ENCODE measurements at regions not wholly inside any gene's neighbourhood (a gene's known extent, or its start where the extent isn't known, plus 50 kb on each side); places are given as distances from the start of the nearest gene placed in this dataset.
"Not testable (repeated sequence)": the region's sequence is repeated elsewhere in the genome, so short reads cannot be mapped to it uniquely, and the experiment has no call there.

- H3K27me3 ChIP-seq (ENCODE audit: insufficient read depth, low read length, poor library complexity), result no peaks in the 10 kb centered on the region
- no peaks in the 10 kb centered on the region for H3K9me3 ChIP-seq (ENCODE audit: insufficient read depth, low read length, severe bottlenecking)
- no peaks in the 10 kb centered on the region for H4K20me1 ChIP-seq (ENCODE audit: insufficient read depth, low read length)
- no peaks in the 10 kb centered on the region for H3K79me2 ChIP-seq (ENCODE audit: insufficient read depth, low read length)
- no peaks in the 10 kb centered on the region for H3K36me3 ChIP-seq (ENCODE audit: insufficient read depth, low read length)
- no peak overlapping the region for H3K4me2 ChIP-seq (ENCODE audit: insufficient read depth, low read length)
- no peak overlapping the region for H3K27ac ChIP-seq (ENCODE audit: low read length)
- no peak overlapping the region for H2AFZ ChIP-seq (ENCODE audit: low read depth, low read length)
- no peak overlapping the region for H3K4me3 ChIP-seq (ENCODE audit: low read depth in 1 of 2, low read length in 2 of 2)
- H3K9ac ChIP-seq (ENCODE audit: low read depth, low read length), result no peak overlapping the region
- ATAC-seq (ENCODE audit: insufficient read depth, low read depth) (no peak), DNase-seq (no peak)
- TF ChIP-seq EZH2 (IDR thresholded peaks at IDR 0.05; ENCODE audit: borderline replicate concordance, low read depth, low read length, severe bottlenecking) (no peak), CTCF (IDR thresholded peaks at IDR 0.05; ENCODE audit: borderline replicate concordance, extremely low read depth, low read length, poor library complexity, severe bottlenecking) (no peak)
- H3K4me1 ChIP-seq (ENCODE audit: insufficient read depth, low read length), result no peaks in the 10 kb centered on the region
Measured at GRCh38 chr11:89633135-89633705, 76.9 kb upstream of the TRIM77 start.

GRCh38 chr11:89640777-89641176 lies 69.3 kb upstream of the TRIM77 start:
- not testable (repeated sequence) for H2AFZ ChIP-seq (ENCODE audit: low read depth, low read length); H4K20me1 ChIP-seq (ENCODE audit: insufficient read depth, low read length); H3K79me2 ChIP-seq (ENCODE audit: insufficient read depth, low read length); H3K4me2 ChIP-seq (ENCODE audit: insufficient read depth, low read length); H3K27me3 ChIP-seq (ENCODE audit: insufficient read depth, low read length, poor library complexity); H3K4me3 ChIP-seq (ENCODE audit: low read depth in 1 of 2, low read length in 2 of 2); H3K27ac ChIP-seq (ENCODE audit: low read length); ATAC-seq (ENCODE audit: insufficient read depth, low read depth); H3K9me3 ChIP-seq (ENCODE audit: insufficient read depth, low read length, severe bottlenecking); DNase-seq; H3K36me3 ChIP-seq (ENCODE audit: insufficient read depth, low read length); H3K4me1 ChIP-seq (ENCODE audit: insufficient read depth, low read length); H3K9ac ChIP-seq (ENCODE audit: low read depth, low read length)

- H2AFZ ChIP-seq (ENCODE audit: low read depth, low read length); H4K20me1 ChIP-seq (ENCODE audit: insufficient read depth, low read length); H3K4me3 ChIP-seq (ENCODE audit: low read depth in 1 of 2, low read length in 2 of 2); H3K79me2 ChIP-seq (ENCODE audit: insufficient read depth, low read length); H3K4me1 ChIP-seq (ENCODE audit: insufficient read depth, low read length); H3K36me3 ChIP-seq (ENCODE audit: insufficient read depth, low read length); DNase-seq; H3K9ac ChIP-seq (ENCODE audit: low read depth, low read length); H3K27me3 ChIP-seq (ENCODE audit: insufficient read depth, low read length, poor library complexity); H3K27ac ChIP-seq (ENCODE audit: low read length); ATAC-seq (ENCODE audit: insufficient read depth, low read depth); H3K9me3 ChIP-seq (ENCODE audit: insufficient read depth, low read length, severe bottlenecking); H3K4me2 ChIP-seq (ENCODE audit: insufficient read depth, low read length): not testable (repeated sequence)
Measured at GRCh38 chr11:89648232-89648631, 61.9 kb upstream of the TRIM77 start.

GRCh38 chr11:89648996-89649395 lies 61.1 kb upstream of the TRIM77 start:
- H3K27me3 ChIP-seq (ENCODE audit: insufficient read depth, low read length, poor library complexity); H3K4me3 ChIP-seq (ENCODE audit: low read depth in 1 of 2, low read length in 2 of 2); H3K9me3 ChIP-seq (ENCODE audit: insufficient read depth, low read length, severe bottlenecking); H3K27ac ChIP-seq (ENCODE audit: low read length); H2AFZ ChIP-seq (ENCODE audit: low read depth, low read length); DNase-seq; ATAC-seq (ENCODE audit: insufficient read depth, low read depth); H4K20me1 ChIP-seq (ENCODE audit: insufficient read depth, low read length); H3K4me2 ChIP-seq (ENCODE audit: insufficient read depth, low read length); H3K9ac ChIP-seq (ENCODE audit: low read depth, low read length); H3K36me3 ChIP-seq (ENCODE audit: insufficient read depth, low read length); H3K4me1 ChIP-seq (ENCODE audit: insufficient read depth, low read length); H3K79me2 ChIP-seq (ENCODE audit: insufficient read depth, low read length): not testable (repeated sequence)

GRCh38 chr11:89654669-89655068 lies 55.4 kb upstream of the TRIM77 start:
- not testable (repeated sequence) for H3K4me2 ChIP-seq (ENCODE audit: insufficient read depth, low read length)

GRCh38 chr11:89658767-89659166 lies 51.3 kb upstream of the TRIM77 start:
- not testable (repeated sequence) for H3K4me3 ChIP-seq (ENCODE audit: low read depth in 1 of 2, low read length in 2 of 2)

More at GRCh38 chr11:89654669-89655068, 55.4 kb upstream of the TRIM77 start:
- H3K36me3 ChIP-seq (ENCODE audit: insufficient read depth, low read length); H2AFZ ChIP-seq (ENCODE audit: low read depth, low read length); H4K20me1 ChIP-seq (ENCODE audit: insufficient read depth, low read length); H3K27ac ChIP-seq (ENCODE audit: low read length); H3K27me3 ChIP-seq (ENCODE audit: insufficient read depth, low read length, poor library complexity); H3K79me2 ChIP-seq (ENCODE audit: insufficient read depth, low read length); DNase-seq; H3K4me1 ChIP-seq (ENCODE audit: insufficient read depth, low read length); H3K9me3 ChIP-seq (ENCODE audit: insufficient read depth, low read length, severe bottlenecking); ATAC-seq (ENCODE audit: insufficient read depth, low read depth); H3K9ac ChIP-seq (ENCODE audit: low read depth, low read length); H3K4me3 ChIP-seq (ENCODE audit: low read depth in 1 of 2, low read length in 2 of 2): not testable (repeated sequence)

GRCh38 chr11:89659414-89659813 lies 50.7 kb upstream of the TRIM77 start:
- not testable (repeated sequence) for H3K4me2 ChIP-seq (ENCODE audit: insufficient read depth, low read length); H3K27ac ChIP-seq (ENCODE audit: low read length); H3K79me2 ChIP-seq (ENCODE audit: insufficient read depth, low read length); H2AFZ ChIP-seq (ENCODE audit: low read depth, low read length); ATAC-seq (ENCODE audit: insufficient read depth, low read depth); H3K36me3 ChIP-seq (ENCODE audit: insufficient read depth, low read length); H4K20me1 ChIP-seq (ENCODE audit: insufficient read depth, low read length); H3K9me3 ChIP-seq (ENCODE audit: insufficient read depth, low read length, severe bottlenecking); H3K27me3 ChIP-seq (ENCODE audit: insufficient read depth, low read length, poor library complexity); H3K4me3 ChIP-seq (ENCODE audit: low read depth in 1 of 2, low read length in 2 of 2); H3K4me1 ChIP-seq (ENCODE audit: insufficient read depth, low read length); DNase-seq; H3K9ac ChIP-seq (ENCODE audit: low read depth, low read length)

More at GRCh38 chr11:89658767-89659166, 51.3 kb upstream of the TRIM77 start:
- not testable (repeated sequence) for H3K4me1 ChIP-seq (ENCODE audit: insufficient read depth, low read length); H3K27ac ChIP-seq (ENCODE audit: low read length); H3K27me3 ChIP-seq (ENCODE audit: insufficient read depth, low read length, poor library complexity); H3K9ac ChIP-seq (ENCODE audit: low read depth, low read length); DNase-seq; H4K20me1 ChIP-seq (ENCODE audit: insufficient read depth, low read length); H3K4me2 ChIP-seq (ENCODE audit: insufficient read depth, low read length); H3K79me2 ChIP-seq (ENCODE audit: insufficient read depth, low read length); H2AFZ ChIP-seq (ENCODE audit: low read depth, low read length); ATAC-seq (ENCODE audit: insufficient read depth, low read depth); H3K9me3 ChIP-seq (ENCODE audit: insufficient read depth, low read length, severe bottlenecking); H3K36me3 ChIP-seq (ENCODE audit: insufficient read depth, low read length)
